Activated CD4-positive, alpha-beta T cell treated with anti-CD3 and anti-CD28 coated beads, Interleukin-2, amount 50 U/mL, for 4 hours (primary cell): ENCODE measurements at regions not wholly inside any gene's neighbourhood (a gene's known extent, or its start where the extent isn't known, plus 50 kb on each side); places are given as distances from the start of the nearest gene placed in this dataset.

Experiments used
- DNase-seq, 2 experiments: peaks; one replicate each; pipeline ENCODE4 v3.0.0-alpha.2; 2020

DNA sequence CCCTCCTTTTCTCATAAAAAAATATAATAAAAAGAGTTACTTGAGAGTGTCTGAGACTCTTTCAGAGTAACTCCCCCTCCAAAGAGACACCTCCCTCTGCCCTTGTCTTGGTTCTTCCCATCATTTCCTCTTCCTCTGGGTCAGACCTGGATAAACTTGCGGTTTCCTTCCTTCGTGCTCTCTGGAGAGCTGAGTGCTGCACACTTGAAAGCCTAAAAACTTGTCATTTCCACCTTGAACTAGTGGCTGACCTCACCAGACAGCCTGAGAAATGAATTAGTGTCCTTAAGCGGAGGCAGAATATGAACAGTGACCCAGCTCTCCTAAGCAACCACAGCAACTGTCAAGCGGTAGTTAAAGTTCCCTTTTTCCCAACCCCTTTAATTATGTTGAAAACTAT, 88.4 kb upstream of the PROX1 start:
- no peak for DNase-seq

DNA sequence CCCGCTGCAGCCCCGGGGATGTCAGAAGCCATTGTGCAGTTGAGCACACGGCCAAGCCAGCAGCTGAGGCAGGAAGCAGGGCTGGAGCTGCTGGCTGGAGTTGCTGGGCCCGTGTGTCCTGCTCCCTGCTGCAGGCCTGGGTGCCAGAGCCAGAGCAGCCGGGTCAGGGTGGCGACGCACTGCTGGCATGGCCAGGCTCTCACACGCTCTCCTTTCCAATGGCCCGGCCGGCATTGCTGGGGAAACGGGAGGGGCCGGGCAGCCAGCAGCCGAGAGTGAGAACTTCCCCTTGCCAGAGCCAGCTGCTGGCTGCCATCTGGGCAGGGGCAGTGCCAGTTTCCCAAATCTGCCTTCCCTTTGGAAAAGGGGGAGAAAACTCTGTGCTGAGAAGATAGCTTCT, 82.4 kb upstream of the PROX1 start:
- no peak for DNase-seq

- no peak for DNase-seq
Measured at GRCh38 chr1:213908521-213908920, 79.3 kb upstream of the PROX1 start.

- no peak for DNase-seq
Measured at GRCh38 chr1:213914392-213914791, 73.4 kb upstream of the PROX1 start.

DNA sequence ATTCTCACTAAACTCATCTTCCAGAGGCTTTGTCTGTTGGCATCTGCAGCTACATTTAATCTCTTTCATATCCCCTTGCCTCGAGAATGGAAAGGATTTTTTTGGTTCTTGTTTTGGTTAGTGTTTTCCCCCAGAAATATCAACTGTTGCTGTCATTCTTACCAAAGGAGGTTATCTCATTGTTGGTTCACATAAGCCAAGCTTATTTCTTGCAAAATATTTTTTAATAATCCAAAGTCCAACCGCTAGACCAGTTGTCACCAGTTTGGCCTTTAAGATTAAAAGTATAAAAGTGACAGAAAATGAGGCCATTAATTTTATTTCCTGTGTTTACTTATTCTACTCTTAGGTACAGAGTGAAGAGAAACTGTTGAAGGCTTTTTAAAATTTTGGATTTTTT, 66.5 kb upstream of the PROX1 start:
- no peak for DNase-seq

DNA sequence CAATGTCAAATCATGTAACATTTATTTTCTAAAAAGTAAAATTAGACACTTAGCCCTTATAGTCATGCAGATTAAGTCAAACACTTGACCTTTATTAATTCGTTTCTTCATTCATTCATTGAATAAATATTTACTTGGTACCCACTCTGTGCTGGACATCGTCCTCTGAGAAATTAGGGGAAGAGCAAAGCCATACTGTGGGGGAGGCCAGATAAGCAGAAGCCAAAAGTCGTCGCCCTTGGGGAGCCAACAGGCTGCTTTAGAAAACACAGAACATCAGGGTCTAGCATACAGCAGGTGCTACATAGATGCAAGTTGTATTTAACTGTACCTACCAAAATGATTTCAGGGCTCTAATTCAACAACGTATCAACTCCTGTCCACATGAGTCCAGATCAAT, 66.1 kb upstream of the PROX1 start:
- no peak for DNase-seq

- no peak for DNase-seq
Measured at GRCh38 chr1:213925531-213926182, 62.1 kb upstream of the PROX1 start.

- DNase-seq, result no peak
Measured at GRCh38 chr1:213927846-213928245, 59.9 kb upstream of the PROX1 start.

DNA sequence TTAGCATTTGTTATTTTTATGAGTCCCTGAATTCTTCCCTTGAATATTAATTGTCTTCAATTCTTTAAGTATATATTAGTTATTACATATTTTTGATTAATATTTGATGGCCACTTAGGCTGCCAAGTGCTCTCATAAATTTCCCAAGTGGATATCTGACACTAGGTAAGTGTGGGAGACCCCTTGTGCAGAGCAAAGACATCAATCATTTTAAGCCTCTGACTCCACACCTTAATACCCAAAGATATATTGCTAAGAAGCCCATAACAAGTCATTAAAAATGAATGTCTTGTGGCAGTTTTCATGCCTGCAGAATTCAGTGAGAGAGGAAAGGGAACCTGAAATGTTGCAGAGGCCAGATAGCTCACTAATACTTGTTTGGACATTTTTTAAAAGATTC, 58.4 kb upstream of the PROX1 start:
- DNase-seq, result no peak

- DNase-seq, result no peak
Measured at GRCh38 chr1:213931836-213932235, 55.9 kb upstream of the PROX1 start.

DNA sequence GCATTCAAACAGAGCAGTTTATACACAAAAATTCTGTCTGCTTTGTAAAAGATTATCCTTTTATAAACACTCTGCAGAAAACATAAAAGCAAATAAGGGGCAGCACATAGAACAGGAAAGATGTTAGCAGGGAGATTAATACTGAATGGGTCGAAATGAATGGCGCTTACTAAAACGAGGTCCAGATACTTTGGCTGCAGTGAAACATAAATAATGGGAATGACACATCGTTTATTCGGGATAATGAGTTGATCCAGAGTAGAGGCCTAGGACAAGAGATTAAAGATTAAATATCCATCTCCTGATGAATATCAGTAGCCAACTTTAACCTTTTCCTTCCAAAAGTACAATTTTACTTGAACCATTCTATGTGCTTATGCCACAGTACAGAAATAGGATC, 54.4 kb upstream of the PROX1 start:
- DNase-seq, result no peak

GRCh38 chr1:213934649-213935048, 53.1 kb upstream of the PROX1 start:
- DNase-seq, result no peak

DNA sequence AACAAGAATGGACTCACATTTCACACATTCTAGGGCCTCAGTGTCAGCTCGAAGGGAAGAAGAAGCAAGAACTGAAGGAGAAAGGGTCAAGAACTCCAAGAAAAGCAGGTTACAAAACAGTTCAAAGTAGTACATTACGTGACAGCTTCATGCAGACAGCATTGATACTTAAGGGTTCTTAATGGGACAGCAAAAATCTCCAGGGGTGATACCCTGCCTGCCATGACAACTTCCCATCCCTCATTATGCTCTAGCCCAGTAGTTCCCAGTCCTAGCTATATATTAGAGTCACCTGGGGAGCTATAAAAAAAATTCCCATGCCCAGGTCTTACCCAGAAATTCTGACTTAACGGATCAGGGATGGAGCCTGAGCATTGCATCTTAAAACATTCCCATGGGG, 51.2 kb upstream of the PROX1 start:
- no peak for DNase-seq
